ENCODE measurements at regions not wholly inside any gene's neighbourhood (a gene's known extent, or its start where the extent isn't known, plus 50 kb on each side); places are given as distances from the start of the nearest gene placed in this dataset.

DNA sequence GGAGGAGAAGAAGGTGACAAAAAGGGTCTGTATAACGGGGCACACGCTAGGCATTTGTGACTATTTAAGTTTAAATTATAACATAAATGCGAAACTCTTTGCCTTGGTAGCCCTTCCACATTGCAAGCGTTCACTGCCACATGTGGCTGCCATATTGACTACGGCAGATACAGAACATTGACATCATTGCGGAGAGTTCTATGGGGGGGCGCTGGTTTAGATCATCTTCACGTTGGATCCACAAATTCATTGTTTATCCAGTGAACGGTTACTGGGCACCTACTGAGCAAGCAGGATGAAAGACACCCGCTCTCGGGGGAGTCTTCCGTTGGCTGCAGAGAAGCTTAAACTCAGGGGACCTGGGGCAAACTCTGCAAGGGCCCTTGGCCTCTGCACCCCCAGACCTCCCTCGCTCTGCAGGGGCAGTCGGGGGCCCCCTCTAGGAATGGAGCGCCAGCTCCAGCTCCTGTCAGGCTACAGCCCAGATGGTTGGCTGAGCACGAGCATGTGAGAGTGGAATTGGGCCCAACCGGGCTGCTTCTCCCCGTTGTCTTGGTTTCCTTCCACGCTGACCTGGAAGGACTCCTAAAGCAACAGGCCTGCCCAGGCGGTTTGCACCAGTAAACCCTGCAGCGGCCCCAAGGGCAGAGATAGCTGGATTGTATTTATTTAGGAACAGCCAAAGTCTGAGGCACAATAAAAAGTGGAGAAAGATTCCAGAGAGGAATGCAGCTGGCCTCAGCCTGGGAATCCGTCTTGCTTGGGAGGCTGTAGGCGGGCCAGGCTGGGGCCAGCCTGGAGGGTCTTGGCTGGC, 172.2 kb downstream of the SEC14L1 start:
- TF ChIP-seq, protein P1, sequence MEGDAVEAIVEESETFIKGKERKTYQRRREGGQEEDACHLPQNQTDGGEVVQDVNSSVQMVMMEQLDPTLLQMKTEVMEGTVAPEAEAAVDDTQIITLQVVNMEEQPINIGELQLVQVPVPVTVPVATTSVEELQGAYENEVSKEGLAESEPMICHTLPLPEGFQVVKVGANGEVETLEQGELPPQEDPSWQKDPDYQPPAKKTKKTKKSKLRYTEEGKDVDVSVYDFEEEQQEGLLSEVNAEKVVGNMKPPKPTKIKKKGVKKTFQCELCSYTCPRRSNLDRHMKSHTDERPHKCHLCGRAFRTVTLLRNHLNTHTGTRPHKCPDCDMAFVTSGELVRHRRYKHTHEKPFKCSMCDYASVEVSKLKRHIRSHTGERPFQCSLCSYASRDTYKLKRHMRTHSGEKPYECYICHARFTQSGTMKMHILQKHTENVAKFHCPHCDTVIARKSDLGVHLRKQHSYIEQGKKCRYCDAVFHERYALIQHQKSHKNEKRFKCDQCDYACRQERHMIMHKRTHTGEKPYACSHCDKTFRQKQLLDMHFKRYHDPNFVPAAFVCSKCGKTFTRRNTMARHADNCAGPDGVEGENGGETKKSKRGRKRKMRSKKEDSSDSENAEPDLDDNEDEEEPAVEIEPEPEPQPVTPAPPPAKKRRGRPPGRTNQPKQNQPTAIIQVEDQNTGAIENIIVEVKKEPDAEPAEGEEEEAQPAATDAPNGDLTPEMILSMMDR (IDR thresholded peaks at IDR 0.05; ENCODE audit: insufficient read depth, low read length, poor library complexity, severe bottlenecking): no peak
- TF ChIP-seq EZH2phosphoT487 (conservative IDR thresholded peaks at IDR 0.05; ENCODE audit: low read length): no peak
